H1 (cell line): ENCODE measurements at regions not wholly inside any gene's neighbourhood (a gene's known extent, or its start where the extent isn't known, plus 50 kb on each side); places are given as distances from the start of the nearest gene placed in this dataset.

Source experiments
- CTCF ChIA-PET: fragments of 300-600 bp; sonication (Branson Sonifier 250); formaldehyde crosslinking; loops from one replicate; lab custom pipeline; 2021; ENCODE audit not compliant: partially characterized antibody; lab: Charles Lee
- POLR2A ChIA-PET: fragments of 300-600 bp; sonication (Branson Sonifier 250); formaldehyde crosslinking; loops from one replicate; lab custom pipeline; 2021; ENCODE audit warnings: inconsistent platforms; ENCODE audit not compliant: partially characterized antibody; lab: Charles Lee
- DNase-seq, 2 experiments: peaks; one replicate each; pipeline versions ENCODE4 v3.0.0 to v3.0.0-alpha.2; 2010 to 2022; ENCODE audit warnings: low spot score in 2 of 2, low read depth in 1 of 2, mixed read lengths in 1 of 2
- FAIRE-seq: peaks from 2 replicates; lab custom pipeline; 2011; peaks lifted over from hg19 to GRCh38; lab: Jason Lieb, UNC
- H2AFZ ChIP-seq: 2 replicates; pipeline ENCODE4 v1.8.1; 2012; ENCODE audit warnings: low read length, inconsistent platforms
- H2AK5ac ChIP-seq: 2 replicates; pipeline ENCODE4 v1.6.1; 2013; ENCODE audit warnings: low read depth, low read length
- H2BK120ac ChIP-seq: replicated peaks from 2 replicates; pipeline ENCODE3; 2013; ENCODE audit warnings: low read depth, low read length, inconsistent platforms
- H2BK12ac ChIP-seq: 2 replicates; pipeline ENCODE4 v1.6.1; 2013; ENCODE audit warnings: low read depth, low read length
- H2BK15ac ChIP-seq: 2 replicates; pipeline ENCODE4 v1.6.1; 2013; ENCODE audit warnings: low read length
- H2BK20ac ChIP-seq: 2 replicates; pipeline ENCODE4 v1.6.1; 2013; ENCODE audit warnings: low read length
- H2BK5ac ChIP-seq: 2 replicates; pipeline ENCODE4 v1.6.1; 2013; ENCODE audit warnings: low read depth, low read length
- H3K14ac ChIP-seq: 2 replicates; pipeline ENCODE4 v1.6.1; 2013; ENCODE audit warnings: inconsistent platforms; ENCODE audit not compliant: insufficient read length
- H3K18ac ChIP-seq: 2 replicates; pipeline ENCODE4 v1.6.1; 2013; ENCODE audit warnings: low read length; ENCODE audit errors: extremely low read depth
- H3K23ac ChIP-seq: 2 replicates; pipeline ENCODE4 v1.6.1; 2013; ENCODE audit warnings: inconsistent platforms; ENCODE audit not compliant: insufficient read length
- H3K23me2 ChIP-seq: 2 replicates; pipeline ENCODE4 v1.6.1; 2013; ENCODE audit warnings: low read depth, low read length
- H3K27ac ChIP-seq: 2 replicates; pipeline ENCODE4 v1.6.1; 2011; ENCODE audit warnings: low read depth, low read length, inconsistent platforms
- H3K27me3 ChIP-seq, 4 experiments: replicated peaks in 1 of 4; 1 replicate in 1 of 4; 2 replicates in 3 of 4; pipeline versions ENCODE4 v1.6.1 to v1.8.1; 2011 to 2013; ENCODE audit warnings: low read length in 3 of 4, mild to moderate bottlenecking in 3 of 4, inconsistent platforms in 2 of 4, mixed read lengths in 2 of 4, moderate library complexity in 1 of 4; ENCODE audit not compliant: control insufficient read depth in 3 of 4, insufficient read depth in 3 of 4; ENCODE audit errors: extremely low read depth in 1 of 4
- H3K36me3 ChIP-seq, 4 experiments: 2 replicates each; pipeline versions ENCODE4 v1.6.1 to v1.8.1; 2011 to 2013; ENCODE audit warnings: mild to moderate bottlenecking in 4 of 4, low read length in 3 of 4, moderate library complexity in 2 of 4, control low read depth in 1 of 4, inconsistent platforms in 1 of 4; ENCODE audit not compliant: insufficient read depth in 4 of 4, control insufficient read depth in 2 of 4
- H3K4ac ChIP-seq: replicated peaks from 2 replicates; pipeline ENCODE3; 2013; ENCODE audit warnings: low read length, low read depth, mixed read lengths, inconsistent platforms; ENCODE audit not compliant: insufficient read length
- H3K4me1 ChIP-seq, 4 experiments: replicated peaks in 1 of 4; 1 replicate in 1 of 4; 2 replicates in 3 of 4; pipeline versions ENCODE4 v1.6.1 to v1.8.1; 2011 to 2013; ENCODE audit warnings: low read length in 3 of 4, inconsistent platforms in 2 of 4, mixed read lengths in 1 of 4; ENCODE audit not compliant: insufficient read depth in 4 of 4, control insufficient read depth in 3 of 4
- H3K4me2 ChIP-seq, 2 experiments: 2 replicates each; pipeline versions ENCODE4 v1.6.1 to v1.8.1; 2011 to 2013; ENCODE audit warnings: low read depth in 2 of 2, low read length in 2 of 2, control low read depth in 1 of 2, inconsistent platforms in 1 of 2, mild to moderate bottlenecking in 1 of 2; ENCODE audit not compliant: insufficient read depth in 1 of 2
- H3K4me3 ChIP-seq, 4 experiments: fragments of 200-600, 300-600 bp in 1 of 4; sonication (generic), shearing (Covaris generic), sonication (Bioruptor Twin) in 1 of 4; 2 replicates each; pipeline versions ENCODE4 v1.5.1 to v1.8.1; 2011 to 2016; ENCODE audit warnings: low read length in 4 of 4, low read depth in 3 of 4, control low read depth in 2 of 4, inconsistent platforms in 2 of 4, mild to moderate bottlenecking in 2 of 4, mixed read lengths in 1 of 4, moderate library complexity in 1 of 4; ENCODE audit not compliant: insufficient read depth in 2 of 4; ENCODE audit errors: extremely low read depth in 1 of 4
- H3K56ac ChIP-seq: replicated peaks from 2 replicates; pipeline ENCODE3; 2013; ENCODE audit warnings: low read depth, mild to moderate bottlenecking, mixed read lengths, low read length, inconsistent platforms; ENCODE audit not compliant: insufficient read length
- H3K79me1 ChIP-seq: 2 replicates; pipeline ENCODE4 v1.6.1; 2013; ENCODE audit warnings: low read depth, low read length, control low read depth
- H3K79me2 ChIP-seq, 2 experiments: 2 replicates each; pipeline versions ENCODE4 v1.6.1 to v1.8.1; 2012 to 2013; ENCODE audit warnings: low read length in 2 of 2, mild to moderate bottlenecking in 2 of 2, inconsistent platforms in 1 of 2; ENCODE audit not compliant: insufficient read depth in 2 of 2, control insufficient read depth in 1 of 2
- H3K9ac ChIP-seq, 4 experiments: replicated peaks in 1 of 4; 1 replicate in 1 of 4; 2 replicates in 3 of 4; pipeline versions ENCODE4 v1.6.1 to v1.8.1; 2011 to 2013; ENCODE audit warnings: low read depth in 3 of 4, low read length in 3 of 4, control low read depth in 2 of 4, mild to moderate bottlenecking in 2 of 4, moderate library complexity in 2 of 4, inconsistent platforms in 1 of 4; ENCODE audit errors: extremely low read depth in 1 of 4
- H3K9me3 ChIP-seq, 2 experiments: 2 replicates each; pipeline versions ENCODE4 v1.6.1 to v1.8.1; 2012 to 2013; ENCODE audit warnings: mild to moderate bottlenecking in 2 of 2, moderate library complexity in 2 of 2, control low read depth in 1 of 2, inconsistent platforms in 1 of 2, low read depth in 1 of 2, low read length in 1 of 2, mixed read lengths in 1 of 2; ENCODE audit not compliant: insufficient read depth in 2 of 2
- H4K20me1 ChIP-seq, 2 experiments: replicated peaks in 1 of 2; 2 replicates each; pipeline versions ENCODE3 to v1.8.1; 2011 to 2013; ENCODE audit warnings: inconsistent platforms in 2 of 2, low read length in 2 of 2, mild to moderate bottlenecking in 1 of 2; ENCODE audit not compliant: insufficient read depth in 2 of 2, control insufficient read depth in 1 of 2
- H4K5ac ChIP-seq: 2 replicates; pipeline ENCODE4 v1.6.1; 2013; ENCODE audit warnings: low read length, low read depth, mixed read lengths, inconsistent platforms; ENCODE audit not compliant: insufficient read length
- H4K8ac ChIP-seq: 2 replicates; pipeline ENCODE4 v1.8.0; 2013; ENCODE audit warnings: mild to moderate bottlenecking, moderate library complexity, low read length, inconsistent platforms; ENCODE audit not compliant: insufficient read depth; ENCODE audit errors: extremely low read depth
- H4K91ac ChIP-seq: replicated peaks from 2 replicates; pipeline ENCODE3; 2013; ENCODE audit warnings: low read length, mixed read lengths, inconsistent platforms; ENCODE audit not compliant: insufficient read length
- ASH2L ChIP-seq: fragments of 200-600, 300-600 bp; sonication (generic); IDR thresholded peaks from one replicate; pipeline ENCODE4 v1.7.1; 2017; ENCODE audit warnings: low read length
- BCL11A ChIP-seq, 2 experiments: IDR thresholded peaks; one replicate each; pipeline ENCODE4 v1.6.1; 2011; ENCODE audit warnings: low read depth in 2 of 2, low read length in 2 of 2, mild to moderate bottlenecking in 2 of 2
- BRCA1 ChIP-seq: IDR thresholded peaks from 2 replicates; pipeline ENCODE4 v1.6.1; 2012; ENCODE audit warnings: low read depth, low read length, improper control_type of control experiment
- HDAC6 ChIP-seq: IDR thresholded peaks from one replicate; pipeline ENCODE4 v1.7.1; 2012; ENCODE audit warnings: low read depth, mild to moderate bottlenecking, inconsistent platforms, low read length, moderate library complexity
- PHF8 ChIP-seq: fragments of 200-600 bp; sonication (generic); conservative IDR thresholded peaks from 2 replicates; pipeline ENCODE4 v1.7.1; 2012; ENCODE audit warnings: low read depth, mild to moderate bottlenecking, inconsistent platforms, low read length, moderate library complexity
- POLR2AphosphoS5 ChIP-seq: IDR thresholded peaks from 2 replicates; pipeline ENCODE4 v1.6.1; 2011; ENCODE audit warnings: low read depth, low read length
- RAD21 ChIP-seq, 2 experiments: IDR thresholded peaks in 1 of 2; conservative IDR thresholded peaks in 1 of 2; 2 replicates each; pipeline ENCODE4 v1.6.1; 2011; ENCODE audit warnings: low read depth in 2 of 2, low read length in 2 of 2, improper control_type of control experiment in 1 of 2, inconsistent platforms in 1 of 2, mild to moderate bottlenecking in 1 of 2, moderate library complexity in 1 of 2
- RBBP5 ChIP-seq: IDR thresholded peaks from 2 replicates; pipeline ENCODE4 v1.7.1; 2012; ENCODE audit warnings: low read depth, mild to moderate bottlenecking, inconsistent platforms, low read length, moderate library complexity, borderline replicate concordance
- SIRT6 ChIP-seq: IDR thresholded peaks from one replicate; pipeline ENCODE4 v1.7.1; 2012; ENCODE audit warnings: low read length, inconsistent platforms
- SUZ12 ChIP-seq: fragments of 200-600 bp; sonication (generic); IDR thresholded peaks from 2 replicates; pipeline ENCODE4 v1.6.1; 2012; ENCODE audit warnings: mild to moderate bottlenecking, inconsistent platforms, low read length, moderate library complexity, mixed read lengths
- YY1 ChIP-seq: IDR thresholded peaks from 2 replicates; pipeline ENCODE4 v1.6.1; 2011; ENCODE audit warnings: low read depth, mild to moderate bottlenecking, low read length
- WGBS, 2 experiments: shearing (Covaris generic) in 1 of 2; methylation state at CpG; one replicate each; pipeline versions ENCODE4 v1.1.6 to v1.1.7; 2013 to 2015; ENCODE audit warnings: low lambda C conversion rate in 2 of 2, mixed read lengths in 2 of 2, inconsistent platforms in 1 of 2, low coverage in 1 of 2, missing lambda C conversion rate in 1 of 2; ENCODE audit not compliant: insufficient replicate concordance in 2 of 2, insufficient coverage in 1 of 2, insufficient read length in 1 of 2; ENCODE audit errors: extremely low coverage in 1 of 2, missing lambda C conversion rate in 1 of 2; 5-methylcytosine and 5-hydroxymethylcytosine counted together
- TF ChIP-seq, protein P1 (sequence below): IDR thresholded peaks from 2 replicates; pipeline ENCODE4 v1.6.1; 2012; ENCODE audit warnings: low read length, inconsistent platforms

DNA sequence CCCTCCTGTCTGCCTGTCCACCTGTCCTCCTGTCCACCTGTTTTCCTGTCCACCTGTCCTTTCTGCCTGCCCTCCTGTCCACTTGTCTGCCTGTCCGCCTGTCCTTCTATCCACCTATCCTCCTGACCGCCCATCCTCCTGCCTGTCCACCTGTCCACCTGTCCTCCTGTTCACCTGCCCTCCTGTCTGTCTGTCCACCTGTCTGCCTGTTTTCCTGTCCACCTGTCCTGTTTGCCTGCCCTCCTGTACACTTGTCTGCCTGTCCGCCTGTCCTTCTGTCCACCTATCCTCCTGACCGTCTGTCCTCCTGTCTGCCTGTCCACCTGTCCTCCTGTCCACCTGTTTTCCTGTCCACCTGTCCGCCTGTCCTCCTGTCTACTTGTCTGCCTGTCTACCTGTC, 682.8 kb downstream of the TBC1D22A start:
- H2BK12ac ChIP-seq, result no peak overlapping the region
- H3K4me3 ChIP-seq, result no peak overlapping the region
- no peaks in the 10 kb centered on the region for H3K23me2 ChIP-seq
- H2AFZ ChIP-seq, result no peak overlapping the region
- FAIRE-seq (no peak), DNase-seq (no peak)
- H3K27me3 ChIP-seq, result no peaks in the 10 kb centered on the region
- H4K8ac ChIP-seq, result no peak overlapping the region
- no peak overlapping the region for H2AK5ac ChIP-seq
- no peak overlapping the region for H3K18ac ChIP-seq
- H3K27ac ChIP-seq, result no peak overlapping the region
- no peak overlapping the region for H4K5ac ChIP-seq
- no peaks in the 10 kb centered on the region for H3K4me1 ChIP-seq
- no peak overlapping the region for H3K9ac ChIP-seq
- H2BK20ac ChIP-seq, result no peak overlapping the region
- no peak overlapping the region for H3K56ac ChIP-seq
- no peak overlapping the region for H2BK15ac ChIP-seq
- no peak overlapping the region for H3K23ac ChIP-seq
- WGBS, 2 experiments, result 74% methylated on average over 5 of the region's 5 CpGs; no CpG with 5 or more reads in 1 of the 2 experiments
- H4K91ac ChIP-seq, result no peak overlapping the region
- peaks cover 85 to 100% of the 10 kb centered on the region in 2 experiments for H3K9me3 ChIP-seq
- H3K36me3 ChIP-seq, result no peaks in the 10 kb centered on the region
- H3K79me1 ChIP-seq, result no peaks in the 10 kb centered on the region
- no peaks in the 10 kb centered on the region for H3K79me2 ChIP-seq
- POLR2A ChIA-PET, result no interaction called here
- H3K4ac ChIP-seq, result no peak overlapping the region
- CTCF ChIA-PET, result no interaction called here
- no peak overlapping the region for H3K4me2 ChIP-seq
- no peak overlapping the region for H2BK5ac ChIP-seq
- no peaks in the 10 kb centered on the region for H4K20me1 ChIP-seq
- H2BK120ac ChIP-seq, result no peak overlapping the region
- H3K14ac ChIP-seq, result peak overlapping the region; percentile 31
- TF ChIP-seq BRCA1 (no peak), RBBP5 (no peak), BCL11A (IDR thresholded peaks at IDR 0.05; ENCODE audit: low read depth in 2 of 2, low read length in 2 of 2) (no peak), SIRT6 (no peak), HDAC6 (no peak), YY1 (no peak), ASH2L (no peak), PHF8 (no peak), POLR2AphosphoS5 (no peak), RAD21 (IDR thresholded peaks at IDR 0.05 in 1 of 2, conservative IDR thresholded peaks at IDR 0.05 in 1 of 2; ENCODE audit: low read depth in 2 of 2, low read length in 2 of 2) (no peak), SUZ12 (no peak)
- TF ChIP-seq, protein P1, sequence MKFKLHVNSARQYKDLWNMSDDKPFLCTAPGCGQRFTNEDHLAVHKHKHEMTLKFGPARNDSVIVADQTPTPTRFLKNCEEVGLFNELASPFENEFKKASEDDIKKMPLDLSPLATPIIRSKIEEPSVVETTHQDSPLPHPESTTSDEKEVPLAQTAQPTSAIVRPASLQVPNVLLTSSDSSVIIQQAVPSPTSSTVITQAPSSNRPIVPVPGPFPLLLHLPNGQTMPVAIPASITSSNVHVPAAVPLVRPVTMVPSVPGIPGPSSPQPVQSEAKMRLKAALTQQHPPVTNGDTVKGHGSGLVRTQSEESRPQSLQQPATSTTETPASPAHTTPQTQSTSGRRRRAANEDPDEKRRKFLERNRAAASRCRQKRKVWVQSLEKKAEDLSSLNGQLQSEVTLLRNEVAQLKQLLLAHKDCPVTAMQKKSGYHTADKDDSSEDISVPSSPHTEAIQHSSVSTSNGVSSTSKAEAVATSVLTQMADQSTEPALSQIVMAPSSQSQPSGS, result no peak
